ENCODE measurements at regions not wholly inside any gene's neighbourhood (a gene's known extent, or its start where the extent isn't known, plus 50 kb on each side); places are given as distances from the start of the nearest gene placed in this dataset.
"Not testable (repeated sequence)": the region's sequence is repeated elsewhere in the genome, so short reads cannot be mapped to it uniquely, and the experiment has no call there.

- no peak for DNase-seq
Measured at GRCh38 chr7:142523821-142524460, 225.3 kb upstream of the PRSS1 start.

GRCh38 chr7:142522735-142523134 lies 226.5 kb upstream of the PRSS1 start:
- DNase-seq = no peak

GRCh38 chr7:142520885-142521284 lies 228.4 kb upstream of the PRSS1 start:
- DNase-seq = not testable (repeated sequence)

GRCh38 chr7:142520455-142520854 lies 228.8 kb upstream of the PRSS1 start:
- not testable (repeated sequence) for DNase-seq

GRCh38 chr7:142519079-142520078 lies 229.9 kb upstream of the PRSS1 start:
- DNase-seq = no peak

- peak; percentile 29 to 68 for DNase-seq
Measured at GRCh38 chr7:142516038-142516501, 233.2 kb upstream of the PRSS1 start.

GRCh38 chr7:142514716-142515115 lies 234.6 kb upstream of the PRSS1 start:
- DNase-seq = not testable (repeated sequence)

- no peak for DNase-seq
Measured at GRCh38 chr7:142513178-142513955, 235.9 kb upstream of the PRSS1 start.

GRCh38 chr7:142511801-142512200 lies 237.5 kb upstream of the PRSS1 start:
- DNase-seq = no peak

GRCh38 chr7:142511374-142511773 lies 237.9 kb upstream of the PRSS1 start:
- no peak for DNase-seq

GRCh38 chr7:142509235-142509634 lies 240.0 kb upstream of the PRSS1 start:
- DNase-seq = not testable (repeated sequence)

GRCh38 chr7:142508251-142508650 lies 241.0 kb upstream of the PRSS1 start:
- DNase-seq = no peak

- no peak for DNase-seq
Measured at GRCh38 chr7:142507799-142508198, 241.5 kb upstream of the PRSS1 start.

GRCh38 chr7:142507066-142507465 lies 242.2 kb upstream of the PRSS1 start:
- not testable (repeated sequence) for DNase-seq

GRCh38 chr7:142506601-142507000 lies 242.7 kb upstream of the PRSS1 start:
- DNase-seq = no peak

- not testable (repeated sequence) for DNase-seq
Measured at GRCh38 chr7:142503949-142504348, 245.3 kb upstream of the PRSS1 start.

GRCh38 chr7:142503036-142503435 lies 245.2 kb upstream of the PRSS58 start:
- DNase-seq = no peak

GRCh38 chr7:142501434-142501833 lies 243.6 kb upstream of the PRSS58 start:
- no peak for DNase-seq

- DNase-seq = no peak
Measured at GRCh38 chr7:142500366-142500765, 242.5 kb upstream of the PRSS58 start.

- no peak for DNase-seq
Measured at GRCh38 chr7:142499635-142500034, 241.8 kb upstream of the PRSS58 start.

GRCh38 chr7:142498364-142498763 lies 240.5 kb upstream of the PRSS58 start:
- no peak for DNase-seq

GRCh38 chr7:142496545-142496991 lies 238.7 kb upstream of the PRSS58 start:
- peak in 1 of 2 experiments; percentile 20 for DNase-seq

GRCh38 chr7:142495879-142496278 lies 238.0 kb upstream of the PRSS58 start:
- not testable (repeated sequence) for DNase-seq

All from NCI-H446 (cell line).